HFF-Myc (cell line): ENCODE measurements at regions not wholly inside any gene's neighbourhood (a gene's known extent, or its start where the extent isn't known, plus 50 kb on each side); places are given as distances from the start of the nearest gene placed in this dataset.

ENCODE experiments used
- DNase-seq: peaks from one replicate; pipeline ENCODE4 v3.0.0-alpha.2; 2011; ENCODE audit warnings: low read depth; ENCODE audit errors: extremely low read depth
- H3K4me3 ChIP-seq: replicated peaks from 2 replicates; pipeline ENCODE4 v1.5.1; 2011; ENCODE audit warnings: low read depth, mild to moderate bottlenecking, control low read depth, low read length
- TF ChIP-seq, protein P1 (sequence below): IDR thresholded peaks from 2 replicates; pipeline ENCODE4 v1.5.1; 2012; ENCODE audit warnings: mild to moderate bottlenecking, low read depth, low read length, control low read depth; ENCODE audit errors: missing control alignments

DNA sequence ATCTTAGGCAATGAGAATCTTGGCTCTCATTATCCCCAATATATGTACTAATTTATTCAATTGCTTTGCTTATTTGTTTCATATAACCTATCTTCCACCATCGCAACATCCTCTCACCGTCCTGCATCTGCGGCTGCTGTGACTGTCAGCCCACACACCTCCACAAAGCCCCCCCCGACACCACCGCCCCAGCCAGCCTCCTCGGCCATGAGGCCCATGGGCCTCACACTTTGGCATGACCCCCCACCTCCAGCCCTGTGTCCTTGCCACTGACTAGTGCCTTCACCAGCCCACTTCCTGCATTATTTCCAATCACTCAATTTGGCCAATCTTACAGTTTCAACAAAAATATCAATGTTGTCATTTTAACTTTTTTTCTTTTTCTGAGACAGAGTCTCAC, 60.7 kb upstream of the TOX2 start:
- no peak for DNase-seq
- TF ChIP-seq, protein P1, sequence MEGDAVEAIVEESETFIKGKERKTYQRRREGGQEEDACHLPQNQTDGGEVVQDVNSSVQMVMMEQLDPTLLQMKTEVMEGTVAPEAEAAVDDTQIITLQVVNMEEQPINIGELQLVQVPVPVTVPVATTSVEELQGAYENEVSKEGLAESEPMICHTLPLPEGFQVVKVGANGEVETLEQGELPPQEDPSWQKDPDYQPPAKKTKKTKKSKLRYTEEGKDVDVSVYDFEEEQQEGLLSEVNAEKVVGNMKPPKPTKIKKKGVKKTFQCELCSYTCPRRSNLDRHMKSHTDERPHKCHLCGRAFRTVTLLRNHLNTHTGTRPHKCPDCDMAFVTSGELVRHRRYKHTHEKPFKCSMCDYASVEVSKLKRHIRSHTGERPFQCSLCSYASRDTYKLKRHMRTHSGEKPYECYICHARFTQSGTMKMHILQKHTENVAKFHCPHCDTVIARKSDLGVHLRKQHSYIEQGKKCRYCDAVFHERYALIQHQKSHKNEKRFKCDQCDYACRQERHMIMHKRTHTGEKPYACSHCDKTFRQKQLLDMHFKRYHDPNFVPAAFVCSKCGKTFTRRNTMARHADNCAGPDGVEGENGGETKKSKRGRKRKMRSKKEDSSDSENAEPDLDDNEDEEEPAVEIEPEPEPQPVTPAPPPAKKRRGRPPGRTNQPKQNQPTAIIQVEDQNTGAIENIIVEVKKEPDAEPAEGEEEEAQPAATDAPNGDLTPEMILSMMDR: no peak
- H3K4me3 ChIP-seq: no peak overlapping the region

DNA sequence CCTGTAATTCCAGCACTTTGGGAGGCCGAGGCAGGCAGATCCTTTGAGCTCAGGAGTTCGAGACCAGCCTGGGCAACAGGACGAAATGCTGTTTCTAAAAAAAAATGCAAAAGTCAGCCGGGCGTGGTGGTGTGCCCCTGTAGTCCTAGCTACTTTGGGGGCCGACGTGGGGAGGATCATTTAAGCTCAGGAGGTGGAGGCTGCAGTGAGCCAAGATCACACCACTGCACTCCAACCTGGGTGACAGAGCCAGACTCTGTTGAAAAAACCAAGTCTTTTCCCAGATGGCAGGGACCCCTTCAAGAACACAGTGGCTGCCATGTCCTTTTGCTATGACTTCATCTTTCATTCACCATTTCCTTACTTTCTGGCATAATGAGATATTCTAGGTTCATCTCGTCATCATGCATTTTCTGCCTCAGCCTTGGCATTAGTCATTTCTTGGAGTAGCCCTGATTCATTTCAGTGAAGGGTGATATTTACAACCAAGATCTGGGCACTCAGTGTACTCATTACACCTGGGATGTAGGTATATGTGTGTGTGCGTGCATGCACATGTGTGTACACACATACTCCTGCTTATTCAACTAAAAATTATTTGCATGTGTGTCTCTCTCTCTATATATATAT, 61.4 kb upstream of the TOX2 start:
- no peak for DNase-seq
- no peak overlapping the region for H3K4me3 ChIP-seq
- TF ChIP-seq, protein P1: no peak

DNA sequence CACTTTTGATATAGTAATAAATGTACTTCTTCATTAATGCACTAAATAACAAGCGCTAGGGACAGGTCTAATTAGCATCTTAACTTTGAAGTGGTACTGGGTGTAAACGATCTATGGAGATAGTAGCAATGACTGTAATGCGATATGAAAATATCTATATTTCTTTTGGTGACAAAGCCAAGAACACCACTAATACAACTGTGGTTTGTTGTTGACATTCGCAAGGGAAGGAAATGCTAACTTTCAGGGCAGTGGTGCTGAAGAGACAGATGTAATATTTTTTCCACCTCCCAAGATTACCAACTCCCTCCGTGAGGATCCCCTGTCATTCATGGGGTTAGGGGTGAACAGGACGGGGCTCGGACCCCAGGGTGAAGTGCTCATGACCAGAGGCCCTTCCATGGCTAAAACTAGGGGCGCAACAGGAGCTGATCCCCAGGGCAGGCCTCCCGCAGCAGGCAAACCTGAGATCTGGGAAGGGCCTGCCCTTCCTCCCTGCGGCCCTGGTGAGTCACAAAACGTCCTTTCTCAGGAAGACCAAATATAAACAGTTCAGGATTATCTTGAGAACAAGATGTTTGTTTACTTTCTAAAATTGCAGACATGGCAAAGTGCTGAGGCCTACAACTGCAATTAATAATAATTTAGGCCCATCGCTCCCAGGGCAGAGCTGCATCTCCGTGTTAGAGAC, 65.0 kb upstream of the TOX2 start:
- peak; percentile 31 for DNase-seq
- H3K4me3 ChIP-seq: no peak overlapping the region
- TF ChIP-seq, protein P1: no peak

DNA sequence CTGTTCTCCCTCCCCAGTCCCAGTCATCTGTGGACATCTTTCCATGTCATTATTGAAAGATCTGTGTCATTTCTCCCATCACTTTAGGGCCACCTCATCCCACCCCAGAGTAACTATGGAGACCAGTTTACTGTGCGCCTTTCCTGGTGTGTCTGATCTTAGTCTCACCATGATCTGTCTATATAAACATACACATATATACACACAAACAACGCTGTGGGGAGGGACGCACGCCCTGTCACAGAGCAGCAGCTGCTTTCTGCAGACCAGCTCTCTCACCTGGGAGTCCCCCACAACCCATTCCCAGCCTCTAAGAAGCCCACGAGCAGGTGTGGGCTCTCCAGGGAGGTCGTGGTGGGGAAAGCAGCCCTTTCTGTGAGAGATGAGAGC, 68.1 kb upstream of the TOX2 start:
- TF ChIP-seq, protein P1: no peak
- no peak for DNase-seq
- H3K4me3 ChIP-seq: no peak overlapping the region

DNA sequence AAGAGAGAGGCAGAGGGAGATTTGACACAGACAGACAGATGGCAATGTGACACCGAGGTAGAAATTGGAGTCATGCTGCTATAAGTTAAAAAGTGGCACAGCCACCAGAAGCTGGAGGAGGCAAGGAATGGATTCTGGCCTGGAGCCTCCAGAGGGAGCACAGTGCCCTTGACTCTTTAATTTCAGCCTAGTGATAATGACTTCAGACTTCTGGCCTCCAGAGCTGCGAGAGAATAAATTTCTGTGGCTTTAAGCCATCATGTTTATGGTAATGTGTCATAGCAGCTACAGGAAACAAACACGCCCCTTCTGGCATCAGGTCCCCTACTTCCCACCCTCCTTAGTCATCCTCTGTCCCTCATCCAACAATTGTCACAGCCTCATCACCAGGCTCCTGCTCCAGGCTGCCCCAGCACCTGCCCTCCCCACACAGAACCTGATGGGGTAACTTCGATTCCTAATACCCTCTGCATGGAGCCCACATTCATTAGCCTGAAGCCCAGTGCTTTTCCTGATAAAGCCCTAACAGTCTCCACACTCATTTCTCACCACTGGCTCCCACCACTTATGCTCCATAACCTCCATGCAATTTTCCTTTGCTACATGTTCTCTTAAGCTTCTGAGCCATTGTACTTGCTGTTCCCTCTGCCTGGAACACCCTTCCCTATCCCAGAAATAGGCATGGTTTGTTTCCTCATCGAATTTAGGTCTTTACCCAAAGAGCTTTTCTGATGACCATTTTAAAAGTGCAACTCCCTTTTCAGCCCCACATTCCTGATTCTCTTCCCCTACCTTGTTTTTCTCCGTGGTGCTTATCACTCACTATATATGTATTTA, 69.7 kb upstream of the TOX2 start:
- peak; percentile 89 for DNase-seq
- no peak overlapping the region for H3K4me3 ChIP-seq
- TF ChIP-seq, protein P1: peak; percentile 24

DNA sequence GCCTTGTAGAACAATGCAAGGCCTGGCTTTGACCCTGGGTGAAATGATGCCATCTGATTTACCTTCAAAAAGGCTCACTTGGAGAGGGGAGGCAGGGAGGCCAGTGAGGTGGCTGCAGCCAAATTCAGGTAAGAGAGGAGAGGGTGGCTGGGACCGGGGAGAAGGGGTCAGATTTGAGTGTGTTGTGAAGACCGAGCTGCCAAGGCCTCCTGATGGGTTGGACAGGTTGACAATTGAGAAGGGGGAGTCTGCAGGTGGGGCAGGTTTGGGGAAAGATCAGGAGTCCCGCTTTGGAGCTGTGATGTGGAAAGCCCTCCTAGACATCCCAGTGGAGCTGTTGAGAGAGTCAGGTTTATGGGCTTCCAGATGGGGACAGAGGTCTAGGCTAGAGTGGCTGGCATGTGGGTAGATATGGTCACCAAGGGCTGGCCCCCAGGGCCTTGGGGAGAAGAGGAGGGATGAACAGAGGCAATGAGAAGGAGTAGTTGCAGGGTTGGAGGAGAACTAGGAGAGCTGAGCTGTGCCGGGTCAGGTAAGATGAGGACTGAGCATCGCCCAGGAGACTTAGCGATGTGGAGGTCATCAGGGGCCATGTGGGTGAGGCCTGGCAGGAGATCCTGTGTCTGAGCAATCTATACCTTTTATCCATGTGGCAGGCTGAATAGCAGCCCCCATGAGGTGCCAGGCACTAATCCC, 70.5 kb upstream of the TOX2 start:
- TF ChIP-seq, protein P1: no peak
- H3K4me3 ChIP-seq: no peak overlapping the region
- DNase-seq: no peak
